ENCODE measurements at regions not wholly inside any gene's neighbourhood (a gene's known extent, or its start where the extent isn't known, plus 50 kb on each side); places are given as distances from the start of the nearest gene placed in this dataset.

DNA sequence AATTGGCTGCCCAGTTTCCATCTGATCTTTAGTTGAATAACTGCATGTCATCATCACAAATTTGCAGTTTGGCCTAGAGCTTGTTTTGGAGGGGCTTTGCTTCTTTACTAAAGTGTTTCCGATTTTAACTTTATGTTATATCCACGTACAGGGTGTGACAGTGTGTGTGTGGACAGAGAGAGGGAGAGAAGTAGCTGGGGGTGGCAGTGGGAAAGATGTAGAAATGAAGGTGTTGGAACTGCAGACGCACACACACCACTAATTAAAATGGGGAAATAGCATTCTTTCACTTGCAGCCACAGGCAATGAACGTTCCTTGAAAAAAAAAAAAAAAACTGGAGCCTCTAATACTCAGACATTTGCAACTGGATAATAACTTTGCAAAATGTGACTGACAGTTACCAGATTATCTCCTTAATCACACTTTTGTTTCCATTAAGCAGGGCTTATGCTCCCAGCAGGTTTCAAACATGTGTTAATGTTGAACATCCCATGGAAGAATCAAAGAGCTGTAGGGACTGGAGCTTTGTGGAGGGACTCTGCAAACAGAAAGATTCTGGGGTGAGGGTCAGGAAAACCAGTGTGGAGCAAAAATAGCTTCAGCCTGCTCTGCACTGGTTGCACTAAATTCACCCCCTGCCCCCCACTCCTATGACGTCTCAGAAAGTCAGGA, 238.1 kb upstream of the TENM4 start:
- TF ChIP-seq EZH2 (IDR thresholded peaks at IDR 0.05) (no peak), EZH2phosphoT487 (IDR thresholded peaks at IDR 0.05) (peak; percentile 52)
- TF ChIP-seq, protein P1, sequence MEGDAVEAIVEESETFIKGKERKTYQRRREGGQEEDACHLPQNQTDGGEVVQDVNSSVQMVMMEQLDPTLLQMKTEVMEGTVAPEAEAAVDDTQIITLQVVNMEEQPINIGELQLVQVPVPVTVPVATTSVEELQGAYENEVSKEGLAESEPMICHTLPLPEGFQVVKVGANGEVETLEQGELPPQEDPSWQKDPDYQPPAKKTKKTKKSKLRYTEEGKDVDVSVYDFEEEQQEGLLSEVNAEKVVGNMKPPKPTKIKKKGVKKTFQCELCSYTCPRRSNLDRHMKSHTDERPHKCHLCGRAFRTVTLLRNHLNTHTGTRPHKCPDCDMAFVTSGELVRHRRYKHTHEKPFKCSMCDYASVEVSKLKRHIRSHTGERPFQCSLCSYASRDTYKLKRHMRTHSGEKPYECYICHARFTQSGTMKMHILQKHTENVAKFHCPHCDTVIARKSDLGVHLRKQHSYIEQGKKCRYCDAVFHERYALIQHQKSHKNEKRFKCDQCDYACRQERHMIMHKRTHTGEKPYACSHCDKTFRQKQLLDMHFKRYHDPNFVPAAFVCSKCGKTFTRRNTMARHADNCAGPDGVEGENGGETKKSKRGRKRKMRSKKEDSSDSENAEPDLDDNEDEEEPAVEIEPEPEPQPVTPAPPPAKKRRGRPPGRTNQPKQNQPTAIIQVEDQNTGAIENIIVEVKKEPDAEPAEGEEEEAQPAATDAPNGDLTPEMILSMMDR (IDR thresholded peaks at IDR 0.05) = no peak

All from neural progenitor cell (in vitro differentiated cells).